ENCODE measurements at regions not wholly inside any gene's neighbourhood (a gene's known extent, or its start where the extent isn't known, plus 50 kb on each side); places are given as distances from the start of the nearest gene placed in this dataset.

DNA sequence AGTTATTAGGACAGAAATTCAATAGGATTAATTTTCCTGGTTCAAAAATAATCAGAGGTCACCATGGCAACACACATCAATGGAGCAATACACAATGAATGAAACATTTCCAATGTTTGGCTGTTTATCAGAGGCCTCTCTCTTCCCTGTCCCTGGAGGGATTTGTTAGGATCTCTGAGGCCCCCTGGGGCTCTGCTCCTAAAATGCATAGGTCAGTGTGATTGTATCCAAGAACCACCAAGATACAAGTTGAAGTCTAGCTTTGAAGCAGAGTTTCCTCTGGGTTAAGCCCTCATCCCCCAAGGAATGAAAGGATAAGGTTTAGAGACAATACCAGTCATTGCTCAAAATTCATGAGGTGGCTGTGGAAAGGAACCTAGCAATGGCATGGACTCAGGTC is 561.2 kb upstream of the C16orf82 start:
- no peak for TF ChIP-seq EP300 (IDR thresholded peaks at IDR 0.05)
- TF ChIP-seq, protein P1, sequence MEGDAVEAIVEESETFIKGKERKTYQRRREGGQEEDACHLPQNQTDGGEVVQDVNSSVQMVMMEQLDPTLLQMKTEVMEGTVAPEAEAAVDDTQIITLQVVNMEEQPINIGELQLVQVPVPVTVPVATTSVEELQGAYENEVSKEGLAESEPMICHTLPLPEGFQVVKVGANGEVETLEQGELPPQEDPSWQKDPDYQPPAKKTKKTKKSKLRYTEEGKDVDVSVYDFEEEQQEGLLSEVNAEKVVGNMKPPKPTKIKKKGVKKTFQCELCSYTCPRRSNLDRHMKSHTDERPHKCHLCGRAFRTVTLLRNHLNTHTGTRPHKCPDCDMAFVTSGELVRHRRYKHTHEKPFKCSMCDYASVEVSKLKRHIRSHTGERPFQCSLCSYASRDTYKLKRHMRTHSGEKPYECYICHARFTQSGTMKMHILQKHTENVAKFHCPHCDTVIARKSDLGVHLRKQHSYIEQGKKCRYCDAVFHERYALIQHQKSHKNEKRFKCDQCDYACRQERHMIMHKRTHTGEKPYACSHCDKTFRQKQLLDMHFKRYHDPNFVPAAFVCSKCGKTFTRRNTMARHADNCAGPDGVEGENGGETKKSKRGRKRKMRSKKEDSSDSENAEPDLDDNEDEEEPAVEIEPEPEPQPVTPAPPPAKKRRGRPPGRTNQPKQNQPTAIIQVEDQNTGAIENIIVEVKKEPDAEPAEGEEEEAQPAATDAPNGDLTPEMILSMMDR (IDR thresholded peaks at IDR 0.05) = no peak

All from upper lobe of left lung (tissue), 4 donors.